ENCODE measurements at regions not wholly inside any gene's neighbourhood (a gene's known extent, or its start where the extent isn't known, plus 50 kb on each side); places are given as distances from the start of the nearest gene placed in this dataset.
"Not testable (repeated sequence)": the region's sequence is repeated elsewhere in the genome, so short reads cannot be mapped to it uniquely, and the experiment has no call there.

DNA sequence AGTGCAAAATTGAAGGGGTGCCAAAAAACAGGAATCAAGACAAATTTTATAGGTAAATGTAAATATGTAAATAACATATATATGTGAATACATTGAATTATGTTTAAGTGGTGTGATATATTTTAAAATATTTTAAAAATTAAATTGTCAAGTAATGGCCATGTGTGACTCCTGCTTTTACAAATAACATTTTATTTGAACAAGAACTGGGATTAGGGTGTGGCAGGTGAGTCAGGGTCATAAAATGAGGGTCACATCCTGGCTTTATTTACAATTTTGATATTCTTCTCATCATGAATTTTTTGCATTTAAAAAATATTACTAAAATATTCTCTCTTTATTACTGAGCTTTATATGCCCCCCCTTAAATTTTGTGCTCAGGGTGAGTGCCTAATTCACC lies 601.1 kb upstream of the MAN1A1 start:
- H3K4me3 ChIP-seq (ENCODE audit: control insufficient read depth, low read depth, low read length), result no peak overlapping the region
- TF ChIP-seq, protein P1, sequence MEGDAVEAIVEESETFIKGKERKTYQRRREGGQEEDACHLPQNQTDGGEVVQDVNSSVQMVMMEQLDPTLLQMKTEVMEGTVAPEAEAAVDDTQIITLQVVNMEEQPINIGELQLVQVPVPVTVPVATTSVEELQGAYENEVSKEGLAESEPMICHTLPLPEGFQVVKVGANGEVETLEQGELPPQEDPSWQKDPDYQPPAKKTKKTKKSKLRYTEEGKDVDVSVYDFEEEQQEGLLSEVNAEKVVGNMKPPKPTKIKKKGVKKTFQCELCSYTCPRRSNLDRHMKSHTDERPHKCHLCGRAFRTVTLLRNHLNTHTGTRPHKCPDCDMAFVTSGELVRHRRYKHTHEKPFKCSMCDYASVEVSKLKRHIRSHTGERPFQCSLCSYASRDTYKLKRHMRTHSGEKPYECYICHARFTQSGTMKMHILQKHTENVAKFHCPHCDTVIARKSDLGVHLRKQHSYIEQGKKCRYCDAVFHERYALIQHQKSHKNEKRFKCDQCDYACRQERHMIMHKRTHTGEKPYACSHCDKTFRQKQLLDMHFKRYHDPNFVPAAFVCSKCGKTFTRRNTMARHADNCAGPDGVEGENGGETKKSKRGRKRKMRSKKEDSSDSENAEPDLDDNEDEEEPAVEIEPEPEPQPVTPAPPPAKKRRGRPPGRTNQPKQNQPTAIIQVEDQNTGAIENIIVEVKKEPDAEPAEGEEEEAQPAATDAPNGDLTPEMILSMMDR (IDR thresholded peaks at IDR 0.05; ENCODE audit: control insufficient read depth, insufficient read depth, low read depth, low read length, missing control alignments), result no peak
- DNase-seq (ENCODE audit: low read depth), result no peak

DNA sequence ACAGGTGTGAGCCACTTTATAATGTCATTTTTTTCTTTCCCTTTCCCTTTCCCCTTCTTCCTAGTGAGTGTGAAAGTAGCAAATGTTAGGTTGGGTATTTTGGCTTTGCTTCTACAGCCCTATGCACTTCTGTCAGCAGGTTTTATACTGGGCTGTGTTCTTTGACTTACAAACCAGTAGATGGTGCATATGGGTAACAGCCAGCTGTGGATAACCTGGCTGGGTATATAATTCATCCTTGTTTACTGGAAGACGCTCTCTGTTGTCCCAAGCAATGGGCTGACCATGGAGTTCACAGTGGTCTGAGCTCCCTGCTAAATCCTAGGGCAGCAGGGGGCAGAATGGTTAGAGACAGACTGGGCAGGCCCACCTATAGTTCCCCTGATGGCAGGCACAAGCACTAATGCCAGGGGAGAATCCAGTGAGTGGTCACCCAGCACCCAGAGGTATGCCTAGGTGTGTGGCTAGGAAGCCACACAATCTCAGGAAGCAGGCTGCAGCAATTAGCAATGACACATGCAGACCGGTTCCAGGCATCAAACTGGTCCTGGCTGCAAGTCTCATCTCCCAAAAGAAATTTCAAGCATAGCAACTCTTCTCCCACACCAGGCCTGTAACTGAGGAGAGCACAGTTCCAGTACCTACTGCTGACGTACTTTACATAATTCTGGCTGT lies 592.7 kb upstream of the MAN1A1 start:
- TF ChIP-seq, protein P1 (IDR thresholded peaks at IDR 0.05; ENCODE audit: control insufficient read depth, insufficient read depth, low read depth, low read length, missing control alignments), result no peak
- DNase-seq (ENCODE audit: low read depth), result no peak
- no peak overlapping the region for H3K4me3 ChIP-seq (ENCODE audit: control insufficient read depth, low read depth, low read length)

DNA sequence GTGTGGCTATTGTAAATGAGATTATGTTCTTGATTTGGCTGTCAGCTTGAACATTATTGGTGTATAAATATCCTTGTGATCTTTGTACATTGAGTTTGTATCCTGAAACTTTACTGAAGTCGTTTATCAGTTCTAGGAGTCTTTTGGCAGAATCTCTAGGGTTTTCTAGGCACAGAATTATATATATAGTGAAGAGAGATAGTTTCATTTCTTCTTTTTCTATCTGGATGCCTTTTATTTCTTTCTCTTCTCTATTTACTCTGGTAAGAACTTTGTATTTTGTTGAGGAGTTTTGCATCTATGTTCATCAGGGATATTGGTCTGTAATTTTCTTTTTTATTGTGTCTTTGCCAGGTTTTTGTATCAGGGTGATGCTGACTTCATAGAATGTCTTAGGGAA lies 589.2 kb upstream of the MAN1A1 start:
- TF ChIP-seq, protein P1 (IDR thresholded peaks at IDR 0.05; ENCODE audit: control insufficient read depth, insufficient read depth, low read depth, low read length, missing control alignments), result no peak
- no peak overlapping the region for H3K4me3 ChIP-seq (ENCODE audit: control insufficient read depth, low read depth, low read length)
- no peak for DNase-seq (ENCODE audit: low read depth)

DNA sequence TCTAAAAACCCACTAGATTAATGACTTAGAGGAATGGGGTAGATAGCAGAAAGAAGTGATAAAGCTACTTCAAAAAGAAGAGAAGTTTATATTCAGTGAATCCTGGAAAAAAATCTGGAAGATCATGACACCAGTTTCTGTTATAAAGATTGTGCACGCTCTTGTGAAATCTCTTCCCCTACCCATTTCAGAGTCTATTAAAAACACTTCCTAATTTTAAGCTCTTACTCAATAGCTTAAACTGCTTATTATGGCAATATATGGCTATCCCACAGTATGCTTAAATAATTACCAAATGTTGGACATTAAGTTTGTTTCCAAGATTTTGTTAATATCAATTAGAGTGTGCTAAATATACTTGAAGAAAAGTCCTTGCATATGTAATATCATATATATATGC lies 585.3 kb upstream of the MAN1A1 start:
- DNase-seq (ENCODE audit: low read depth), result no peak
- no peak overlapping the region for H3K4me3 ChIP-seq (ENCODE audit: control insufficient read depth, low read depth, low read length)
- TF ChIP-seq, protein P1 (IDR thresholded peaks at IDR 0.05; ENCODE audit: control insufficient read depth, insufficient read depth, low read depth, low read length, missing control alignments), result no peak

DNA sequence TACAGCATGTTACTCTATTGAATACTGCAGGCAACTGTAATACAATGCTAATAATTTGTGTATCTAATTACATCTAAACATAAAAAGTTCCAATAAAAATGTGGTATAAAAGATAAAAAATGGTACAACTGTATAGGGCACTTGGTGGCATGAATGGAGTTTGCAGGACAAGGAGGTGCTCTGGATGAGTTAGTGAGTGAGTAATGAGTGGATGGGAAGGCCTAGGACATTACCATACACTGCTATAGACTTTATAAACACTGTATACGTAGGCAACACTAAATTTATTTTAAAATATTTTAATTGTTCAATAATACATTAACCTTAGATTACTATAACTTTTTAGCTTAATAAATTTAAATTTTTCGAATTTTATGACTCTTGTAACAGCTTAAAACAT lies 579.6 kb upstream of the MAN1A1 start:
- H3K4me3 ChIP-seq (ENCODE audit: control insufficient read depth, low read depth, low read length), result no peak overlapping the region
- DNase-seq (ENCODE audit: low read depth), result no peak
- TF ChIP-seq, protein P1 (IDR thresholded peaks at IDR 0.05; ENCODE audit: control insufficient read depth, insufficient read depth, low read depth, low read length, missing control alignments), result no peak

DNA sequence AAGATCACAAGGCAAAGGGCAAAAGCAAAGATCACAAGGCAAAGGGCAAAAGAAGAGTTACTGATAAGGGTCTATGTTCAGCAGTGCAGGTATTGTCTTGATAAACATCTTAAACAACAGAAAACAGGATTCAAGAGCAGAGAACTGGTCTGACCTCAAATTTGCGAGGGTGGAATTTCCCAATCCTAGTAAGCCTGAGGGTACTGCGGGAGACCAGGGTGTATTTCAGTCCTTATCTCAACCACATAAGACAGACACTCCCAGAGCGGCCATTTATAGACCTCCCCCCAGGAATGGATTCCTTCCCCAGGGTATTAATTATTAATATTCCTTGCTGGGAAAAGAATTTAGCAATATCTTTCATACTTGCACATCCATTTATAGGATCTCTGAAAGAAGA lies 575.3 kb upstream of the MAN1A1 start:
- not testable (repeated sequence) for H3K4me3 ChIP-seq (ENCODE audit: control insufficient read depth, low read depth, low read length); DNase-seq (ENCODE audit: low read depth)

DNA sequence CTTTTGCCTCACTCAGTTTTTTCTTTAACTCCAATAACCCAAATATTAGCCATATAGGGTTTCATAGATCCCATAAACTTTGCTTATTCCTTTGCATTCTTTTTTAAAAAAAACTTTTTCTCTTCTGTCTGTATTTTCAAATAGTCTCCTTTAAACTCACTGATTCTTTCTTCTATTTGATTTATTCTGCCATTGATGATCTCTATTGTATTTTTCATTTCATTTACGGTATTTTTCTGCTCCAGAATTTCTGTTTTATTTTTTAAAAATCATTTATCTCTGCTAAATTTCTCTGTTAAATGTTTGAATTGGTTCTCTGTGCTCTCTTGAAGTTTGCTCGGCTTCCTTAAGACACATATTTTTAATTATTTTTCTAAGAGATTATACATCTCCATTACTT lies 573.3 kb upstream of the MAN1A1 start:
- DNase-seq (ENCODE audit: low read depth), result no peak
- TF ChIP-seq, protein P1 (IDR thresholded peaks at IDR 0.05; ENCODE audit: control insufficient read depth, insufficient read depth, low read depth, low read length, missing control alignments), result no peak

More for the DNA sequence above, 573.3 kb upstream of the MAN1A1 start:
- H3K4me3 ChIP-seq (ENCODE audit: control insufficient read depth, low read depth, low read length), result no peak overlapping the region
